Limb (tissue), 2 donors: ENCODE measurements at regions not wholly inside any gene's neighbourhood (a gene's known extent, or its start where the extent isn't known, plus 50 kb on each side); places are given as distances from the start of the nearest gene placed in this dataset.
"Not testable (repeated sequence)": the region's sequence is repeated elsewhere in the genome, so short reads cannot be mapped to it uniquely, and the experiment has no call there.

Experiments
- DNase-seq, 2 donors: peaks; one replicate each; pipeline ENCODE4 v3.0.0-alpha.2; 2016; ENCODE audit errors: extremely low spot score in 2 of 2

- no peak for DNase-seq
These were observed 103.9 kb upstream of the FHL2 start for GRCh38 chr2:105502625-105503334.

GRCh38 chr2:105498281-105498846 is 99.5 kb upstream of the FHL2 start:
- DNase-seq: no peak

GRCh38 chr2:105497094-105497493 is 98.2 kb upstream of the FHL2 start:
- no peak for DNase-seq

GRCh38 chr2:105496271-105496670 is 97.4 kb upstream of the FHL2 start:
- DNase-seq: no peak

GRCh38 chr2:105494683-105495425 is 96.0 kb upstream of the FHL2 start:
- no peak for DNase-seq

- DNase-seq: no peak
These were observed 92.1 kb upstream of the FHL2 start for GRCh38 chr2:105490956-105491355.

GRCh38 chr2:105490204-105490603 is 91.4 kb upstream of the FHL2 start:
- DNase-seq: no peak

- DNase-seq: no peak
These were observed 90.5 kb upstream of the FHL2 start for GRCh38 chr2:105489168-105489878.

GRCh38 chr2:105488285-105488684 is 89.4 kb upstream of the FHL2 start:
- no peak for DNase-seq

GRCh38 chr2:105487142-105488069 is 88.6 kb upstream of the FHL2 start:
- no peak for DNase-seq

- DNase-seq: no peak
These were observed 87.9 kb upstream of the FHL2 start for GRCh38 chr2:105486762-105487141.

GRCh38 chr2:105478670-105479069 is 79.8 kb upstream of the FHL2 start:
- DNase-seq: no peak

- not testable (repeated sequence) for DNase-seq
These were observed 78.3 kb upstream of the FHL2 start for GRCh38 chr2:105477050-105477620.

- no peak for DNase-seq
These were observed 74.2 kb upstream of the FHL2 start for GRCh38 chr2:105473011-105473410.

- no peak for DNase-seq
These were observed 72.1 kb upstream of the FHL2 start for GRCh38 chr2:105470979-105471378.

GRCh38 chr2:105469781-105470180 is 70.9 kb upstream of the FHL2 start:
- no peak for DNase-seq

- no peak for DNase-seq
These were observed 69.8 kb upstream of the FHL2 start for GRCh38 chr2:105468582-105469042.

- no peak for DNase-seq
These were observed 65.5 kb upstream of the FHL2 start for GRCh38 chr2:105464325-105464724.

- no peak for DNase-seq
These were observed 61.3 kb upstream of the FHL2 start for GRCh38 chr2:105460048-105460732.

GRCh38 chr2:105458076-105458475 is 59.2 kb upstream of the FHL2 start:
- DNase-seq: no peak
